Uterus (tissue), 2 donors: ENCODE measurements at regions not wholly inside any gene's neighbourhood (a gene's known extent, or its start where the extent isn't known, plus 50 kb on each side); places are given as distances from the start of the nearest gene placed in this dataset.
"Not testable (repeated sequence)": the region's sequence is repeated elsewhere in the genome, so short reads cannot be mapped to it uniquely, and the experiment has no call there.

ENCODE experiments used
- CTCF ChIP-seq, 4 experiments: fragments of 200-600 bp in 2 of 4; fragments of 450-650 bp in 2 of 4; sonication (generic) in 2 of 4; IDR thresholded peaks; one replicate each; pipeline ENCODE4 v1.5.1; 2016 to 2019; ENCODE audit warnings: antibody characterized with exemption in 4 of 4, mild to moderate bottlenecking in 2 of 4, moderate library complexity in 1 of 4
- POLR2A ChIP-seq, 2 donors: fragments of 450-650 bp; IDR thresholded peaks; one replicate each; pipeline ENCODE4 v1.6.1; 2016; ENCODE audit warnings: antibody characterized with exemption in 2 of 2, mild to moderate bottlenecking in 1 of 2, moderate library complexity in 1 of 2

- not testable (repeated sequence) for TF ChIP-seq POLR2A, CTCF (IDR thresholded peaks at IDR 0.05)
Measured at GRCh38 chr21:6093419-6093818, 4428.0 kb upstream of the TPTE start.
